A673 (cell line): ENCODE measurements at regions not wholly inside any gene's neighbourhood (a gene's known extent, or its start where the extent isn't known, plus 50 kb on each side); places are given as distances from the start of the nearest gene placed in this dataset.

Experiments used
- CTCF ChIP-seq: fragments of 300-800, 200-600 bp; sonication (generic); conservative IDR thresholded peaks from 2 replicates; pipeline ENCODE4 v1.5.1; 2017; ENCODE audit warnings: low read depth, mild to moderate bottlenecking, antibody characterized with exemption, low read length, moderate library complexity, mixed read lengths
- EZH2 ChIP-seq: fragments of 200-600 bp; sonication (generic); IDR thresholded peaks from 2 replicates; pipeline ENCODE4 v1.6.1; 2017; ENCODE audit warnings: borderline replicate concordance, low read depth, mild to moderate bottlenecking, mixed read lengths, antibody characterized with exemption, low read length; ENCODE audit not compliant: poor library complexity, severe bottlenecking

- TF ChIP-seq CTCF = no peak
- no peak for TF ChIP-seq EZH2
Measured at GRCh38 chr3:26838026-26838425, 215.5 kb downstream of the LRRC3B start.
